Neural progenitor cell (in vitro differentiated cells): ENCODE measurements at regions not wholly inside any gene's neighbourhood (a gene's known extent, or its start where the extent isn't known, plus 50 kb on each side); places are given as distances from the start of the nearest gene placed in this dataset.

Experiments used
- DNase-seq: peaks from one replicate; pipeline ENCODE4 v3.0.0-alpha.2; 2016; ENCODE audit warnings: low spot score
- H2AFZ ChIP-seq: fragments of 200-600 bp; sonication (generic); replicated peaks from 2 replicates; pipeline ENCODE4 v1.6.1; 2016; ENCODE audit warnings: antibody characterized with exemption
- H3F3A ChIP-seq: fragments of 200-600 bp; sonication (generic); 2 replicates; pipeline ENCODE4 v1.6.1; 2016; ENCODE audit warnings: antibody characterized with exemption, low read depth
- H3K27ac ChIP-seq: fragments of 200-600 bp; sonication (generic); 2 replicates; pipeline ENCODE4 v1.5.1; 2016; ENCODE audit warnings: mild to moderate bottlenecking
- H3K27me3 ChIP-seq: fragments of 200-600 bp; sonication (generic); 2 replicates; pipeline ENCODE4 v1.6.1; 2016; ENCODE audit warnings: mild to moderate bottlenecking, moderate library complexity
- H3K36me3 ChIP-seq: fragments of 200-600 bp; sonication (generic); 2 replicates; pipeline ENCODE4 v1.5.1; 2016
- H3K4me1 ChIP-seq: fragments of 200-600 bp; sonication (generic); 2 replicates; pipeline ENCODE4 v1.6.1; 2016; ENCODE audit warnings: mixed run types
- H3K4me2 ChIP-seq: fragments of 200-600 bp; sonication (generic); 2 replicates; pipeline ENCODE4 v1.6.1; 2016
- H3K4me3 ChIP-seq: fragments of 200-600 bp; sonication (generic); 2 replicates; pipeline ENCODE4 v1.5.1; 2016
- H3K79me2 ChIP-seq: fragments of 200-600 bp; sonication (generic); 2 replicates; pipeline ENCODE4 v1.6.1; 2016; ENCODE audit warnings: low read depth
- H3K9ac ChIP-seq: fragments of 200-600 bp; sonication (generic); 2 replicates; pipeline ENCODE4 v1.6.1; 2016
- H3K9me3 ChIP-seq: fragments of 200-600 bp; sonication (generic); 2 replicates; pipeline ENCODE4 v1.5.1; 2016; ENCODE audit warnings: low read depth
- H4K20me1 ChIP-seq: fragments of 200-600 bp; sonication (generic); 2 replicates; pipeline ENCODE4 v1.6.1; 2016; ENCODE audit warnings: low read depth
- H3K27ac Mint-ChIP-seq: 3 replicates; pipeline ENCODE4 v1.8.0; 2021; ENCODE audit warnings: mixed read lengths
- H3K27me3 Mint-ChIP-seq: 2 replicates; pipeline ENCODE4 v1.8.0; 2022; ENCODE audit warnings: low read depth, mild to moderate bottlenecking, inconsistent platforms, moderate library complexity, mixed read lengths; ENCODE audit not compliant: insufficient read depth
- H3K36me3 Mint-ChIP-seq: 3 replicates; pipeline ENCODE4 v1.8.0; 2021; ENCODE audit warnings: mixed read lengths
- H3K4me1 Mint-ChIP-seq: 3 replicates; pipeline ENCODE4 v1.8.0; 2021; ENCODE audit warnings: mixed read lengths
- H3K4me3 Mint-ChIP-seq: 3 replicates; pipeline ENCODE4 v1.8.0; 2021; ENCODE audit warnings: mild to moderate bottlenecking, moderate library complexity, mixed read lengths
- H3K9me3 Mint-ChIP-seq: 3 replicates; pipeline ENCODE4 v1.8.0; 2020; ENCODE audit warnings: mixed read lengths
- EZH2 ChIP-seq: fragments of 200-600 bp; sonication (generic); IDR thresholded peaks from 2 replicates; pipeline ENCODE4 v1.6.1; 2017; ENCODE audit warnings: antibody characterized with exemption, mild to moderate bottlenecking, moderate library complexity
- EZH2phosphoT487 ChIP-seq: fragments of 200-600 bp; sonication (generic); IDR thresholded peaks from 2 replicates; pipeline ENCODE4 v1.6.1; 2017; ENCODE audit warnings: antibody characterized with exemption
- TF ChIP-seq, protein P1 (sequence below): fragments of 200-600 bp; sonication (generic); IDR thresholded peaks from 2 replicates; pipeline ENCODE4 v1.5.1; 2017; ENCODE audit warnings: antibody characterized with exemption, mild to moderate bottlenecking

DNA sequence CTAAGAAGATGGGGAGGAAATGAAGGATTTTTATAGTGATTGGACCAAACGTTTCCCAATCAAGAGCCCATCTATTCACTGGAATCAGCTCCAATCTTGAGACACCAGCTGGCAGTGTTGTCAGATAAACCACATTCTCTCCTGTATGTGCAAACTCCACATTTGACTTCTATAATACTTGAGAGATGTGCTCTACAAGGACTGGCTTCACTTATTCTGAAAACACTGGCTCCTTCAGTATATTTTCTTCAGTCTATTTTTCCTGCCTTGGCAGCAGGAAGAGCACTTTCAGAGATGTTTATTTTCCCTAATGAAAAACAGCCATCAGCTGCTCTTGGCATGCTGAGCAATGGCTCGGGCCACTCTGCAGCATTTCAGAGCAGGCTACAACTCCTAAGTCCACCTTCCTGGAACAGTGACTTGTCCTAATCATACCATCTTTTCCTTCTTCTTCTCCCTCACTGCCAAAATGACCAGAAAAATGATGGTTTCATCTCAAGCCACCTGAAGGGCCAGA, 96.9 kb upstream of the FSTL4 start:
- no peaks in the 10 kb centered on the region for H3K36me3 ChIP-seq
- H3K27ac ChIP-seq = no peak overlapping the region
- no peaks in the 10 kb centered on the region for H3K4me1 ChIP-seq
- H4K20me1 ChIP-seq = no peaks in the 10 kb centered on the region
- no peak overlapping the region for H2AFZ ChIP-seq
- no peak overlapping the region for H3K9ac ChIP-seq
- no peak overlapping the region for H3K4me3 ChIP-seq
- H3K27me3 ChIP-seq = no peaks in the 10 kb centered on the region
- H3K4me2 ChIP-seq = no peak overlapping the region
- Mint-ChIP-seq H3K4me3 (no peak overlapping the region), H3K27me3 (peaks cover 5% of the 10 kb centered on the region), H3K9me3 (no peaks in the 10 kb centered on the region), H3K4me1 (peaks cover 24% of the 10 kb centered on the region), H3K27ac (no peak overlapping the region), H3K36me3 (peaks cover 2% of the 10 kb centered on the region)
- DNase-seq = no peak
- no peaks in the 10 kb centered on the region for H3F3A ChIP-seq
- no peaks in the 10 kb centered on the region for H3K79me2 ChIP-seq
- no peaks in the 10 kb centered on the region for H3K9me3 ChIP-seq
- TF ChIP-seq, protein P1, sequence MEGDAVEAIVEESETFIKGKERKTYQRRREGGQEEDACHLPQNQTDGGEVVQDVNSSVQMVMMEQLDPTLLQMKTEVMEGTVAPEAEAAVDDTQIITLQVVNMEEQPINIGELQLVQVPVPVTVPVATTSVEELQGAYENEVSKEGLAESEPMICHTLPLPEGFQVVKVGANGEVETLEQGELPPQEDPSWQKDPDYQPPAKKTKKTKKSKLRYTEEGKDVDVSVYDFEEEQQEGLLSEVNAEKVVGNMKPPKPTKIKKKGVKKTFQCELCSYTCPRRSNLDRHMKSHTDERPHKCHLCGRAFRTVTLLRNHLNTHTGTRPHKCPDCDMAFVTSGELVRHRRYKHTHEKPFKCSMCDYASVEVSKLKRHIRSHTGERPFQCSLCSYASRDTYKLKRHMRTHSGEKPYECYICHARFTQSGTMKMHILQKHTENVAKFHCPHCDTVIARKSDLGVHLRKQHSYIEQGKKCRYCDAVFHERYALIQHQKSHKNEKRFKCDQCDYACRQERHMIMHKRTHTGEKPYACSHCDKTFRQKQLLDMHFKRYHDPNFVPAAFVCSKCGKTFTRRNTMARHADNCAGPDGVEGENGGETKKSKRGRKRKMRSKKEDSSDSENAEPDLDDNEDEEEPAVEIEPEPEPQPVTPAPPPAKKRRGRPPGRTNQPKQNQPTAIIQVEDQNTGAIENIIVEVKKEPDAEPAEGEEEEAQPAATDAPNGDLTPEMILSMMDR = no peak
- TF ChIP-seq EZH2phosphoT487 (no peak), EZH2 (no peak)

DNA sequence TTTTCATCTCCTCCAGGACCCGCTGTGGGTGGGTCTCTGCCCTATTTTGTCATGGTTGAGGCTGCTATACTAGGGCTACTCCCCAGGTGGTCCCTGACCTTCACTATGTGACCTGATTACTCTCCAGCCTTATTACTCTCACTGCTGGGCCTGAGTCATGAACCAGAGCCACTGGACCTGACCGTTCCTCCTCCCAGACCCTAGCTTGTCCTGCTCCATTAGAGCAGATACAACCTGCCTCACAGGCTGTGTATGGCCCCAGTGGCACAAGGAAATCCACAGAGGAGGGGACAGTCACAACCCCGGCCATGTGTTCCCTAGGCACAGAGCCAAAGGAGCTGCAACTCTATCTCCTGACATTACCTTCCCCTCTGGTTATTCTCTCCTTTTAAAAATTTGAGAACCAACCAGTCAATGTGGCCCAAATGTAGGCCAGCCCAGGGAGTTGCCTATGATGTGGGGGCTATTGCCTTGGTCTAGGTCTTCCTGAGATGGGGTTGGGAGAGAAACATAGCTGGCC, 96.0 kb upstream of the FSTL4 start:
- Histone ChIP-seq H3K27ac (no peak overlapping the region), H2AFZ (no peak overlapping the region), H3K9me3 (no peaks in the 10 kb centered on the region), H3K9ac (no peak overlapping the region), H3F3A (no peaks in the 10 kb centered on the region), H3K4me3 (no peak overlapping the region), H3K36me3 (no peaks in the 10 kb centered on the region), H3K27me3 (no peaks in the 10 kb centered on the region), H4K20me1 (no peaks in the 10 kb centered on the region), H3K4me1 (no peaks in the 10 kb centered on the region), H3K79me2 (no peaks in the 10 kb centered on the region), H3K4me2 (no peak overlapping the region)
- Mint-ChIP-seq H3K27me3 (peaks cover 5% of the 10 kb centered on the region), H3K4me3 (no peak overlapping the region), H3K4me1 (peaks cover 22% of the 10 kb centered on the region), H3K27ac (no peak overlapping the region), H3K36me3 (peaks cover 2% of the 10 kb centered on the region), H3K9me3 (no peaks in the 10 kb centered on the region)
- no peak for DNase-seq
- TF ChIP-seq, protein P1 = no peak
- no peak for TF ChIP-seq EZH2phosphoT487
- TF ChIP-seq EZH2 = no peak

DNA sequence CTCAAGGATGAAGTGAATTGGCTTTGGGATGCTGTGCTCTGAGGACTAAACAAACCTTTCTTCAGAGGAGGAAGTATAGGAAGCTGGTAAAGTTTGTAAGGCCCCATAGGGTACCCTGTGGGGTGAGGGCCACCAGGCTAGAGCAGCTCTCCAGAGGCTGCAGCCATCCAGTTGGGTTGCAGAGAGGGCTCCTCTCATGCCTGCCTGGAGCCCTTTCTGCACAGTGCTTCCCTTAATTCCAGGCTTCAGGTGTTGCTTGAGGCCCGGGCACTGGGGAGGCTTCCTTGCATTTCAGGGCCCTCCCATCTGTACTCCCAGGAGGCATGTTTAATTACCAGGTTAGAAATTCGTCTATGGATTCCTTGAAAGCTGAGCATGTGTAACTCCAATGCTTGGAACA, 95.3 kb upstream of the FSTL4 start:
- Mint-ChIP-seq H3K36me3 (no peaks in the 10 kb centered on the region), H3K27me3 (peaks cover 7% of the 10 kb centered on the region), H3K4me3 (no peak overlapping the region), H3K9me3 (no peaks in the 10 kb centered on the region), H3K27ac (no peak overlapping the region), H3K4me1 (peaks cover 24% of the 10 kb centered on the region)
- no peaks in the 10 kb centered on the region for H3K9me3 ChIP-seq
- H3K9ac ChIP-seq = no peak overlapping the region
- no peak overlapping the region for H3K27ac ChIP-seq
- H3K79me2 ChIP-seq = no peaks in the 10 kb centered on the region
- no peaks in the 10 kb centered on the region for H4K20me1 ChIP-seq
- TF ChIP-seq EZH2 = no peak
- TF ChIP-seq EZH2phosphoT487 = no peak
- TF ChIP-seq, protein P1 = no peak
- no peaks in the 10 kb centered on the region for H3K36me3 ChIP-seq
- H2AFZ ChIP-seq = no peak overlapping the region
- H3K4me3 ChIP-seq = no peak overlapping the region
- no peaks in the 10 kb centered on the region for H3K4me1 ChIP-seq
- no peak for DNase-seq
- no peaks in the 10 kb centered on the region for H3F3A ChIP-seq
- H3K4me2 ChIP-seq = no peak overlapping the region
- H3K27me3 ChIP-seq = no peaks in the 10 kb centered on the region
